BLaER1 treated with 17β-estradiol and CSF1 and Interleukin-3, amounts not matched to agents 10 nM and 100 nM (cell line): ENCODE measurements at regions not wholly inside any gene's neighbourhood (a gene's known extent, or its start where the extent isn't known, plus 50 kb on each side); places are given as distances from the start of the nearest gene placed in this dataset.

Experiments used
- H3K27ac ChIP-seq, 11 experiments: shearing (Covaris generic); formaldehyde crosslinking; 2 replicates each; pipeline ENCODE4 v1.8.1; 2022
- H3K27me3 ChIP-seq, 11 experiments: shearing (Covaris generic); formaldehyde crosslinking; 2 replicates each; pipeline ENCODE4 v1.8.1; 2022
- H3K36me3 ChIP-seq, 11 experiments: shearing (Covaris generic); formaldehyde crosslinking; 2 replicates each; pipeline ENCODE4 v1.8.1; 2022
- H3K4me1 ChIP-seq, 10 experiments: shearing (Covaris generic); formaldehyde crosslinking; 2 replicates each; pipeline ENCODE4 v1.8.1; 2022
- H3K4me2 ChIP-seq, 11 experiments: shearing (Covaris generic); formaldehyde crosslinking; 2 replicates each; pipeline ENCODE4 v1.8.1; 2022
- H3K4me3 ChIP-seq, 10 experiments: shearing (Covaris generic); formaldehyde crosslinking; 2 replicates each; pipeline ENCODE4 v1.8.1; 2022
- H3K9ac ChIP-seq, 11 experiments: shearing (Covaris generic); formaldehyde crosslinking; 2 replicates each; pipeline ENCODE4 v1.8.1; 2022
- H3K9me3 ChIP-seq, 11 experiments: shearing (Covaris generic); formaldehyde crosslinking; replicated peaks in 1 of 11; 2 replicates each; pipeline ENCODE4 v1.8.1; 2022
- H4K20me1 ChIP-seq, 11 experiments: shearing (Covaris generic); formaldehyde crosslinking; 2 replicates each; pipeline ENCODE4 v1.8.1; 2022
- Cebpa-rat ChIP-seq, 11 experiments: shearing (Covaris generic); IDR thresholded peaks; 2 replicates each; pipeline ENCODE4 v1.8.1; 2022

DNA sequence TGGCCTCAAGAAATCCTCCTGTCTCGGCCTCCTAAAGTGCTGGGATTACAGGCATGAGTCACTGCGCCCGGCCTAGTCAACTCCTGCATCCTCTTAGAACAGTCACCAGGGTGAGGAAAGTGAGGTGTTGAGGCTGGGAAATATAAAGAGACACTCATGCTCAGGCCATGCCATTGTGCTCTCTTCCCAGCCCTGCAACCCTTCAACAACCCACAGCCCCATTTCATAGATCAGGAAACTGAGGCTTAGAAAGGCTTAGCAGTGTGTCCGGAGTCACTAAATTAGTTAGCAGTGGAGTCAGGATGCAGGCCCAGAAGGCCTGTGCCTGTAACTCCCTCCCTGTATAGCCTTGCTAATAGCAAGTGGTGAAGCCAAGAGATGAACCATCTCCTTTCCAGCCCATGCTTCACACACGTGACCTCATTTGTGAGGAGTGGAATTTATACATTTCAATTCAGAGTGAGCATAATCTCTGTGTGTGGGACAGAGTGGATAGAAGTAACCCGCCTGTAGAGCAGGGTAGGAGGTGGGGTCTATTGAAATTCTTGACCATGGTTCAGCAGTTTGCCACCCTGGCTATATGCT, 51.7 kb upstream of the USP3 start:
- Histone ChIP-seq H3K4me1 (peaks cover 13 to 56% (median 17%) of the 10 kb centered on the region in 10 experiments), H3K4me2 (peak overlapping the region in 1 of 11 experiments; percentile 6; a peak in 1 of 22 replicates), H4K20me1 (no peaks in the 10 kb centered on the region), H3K36me3 (no peaks in the 10 kb centered on the region), H3K9me3 (peaks cover 0 to 3% (median 0%) of the 10 kb centered on the region in 11 experiments; a peak in 1 of 22 replicates), H3K4me3 (no peak overlapping the region), H3K9ac (no peak overlapping the region), H3K27ac (no peak overlapping the region), H3K27me3 (no peaks in the 10 kb centered on the region)
- no peak for TF ChIP-seq Cebpa-rat (IDR thresholded peaks at IDR 0.05)

DNA sequence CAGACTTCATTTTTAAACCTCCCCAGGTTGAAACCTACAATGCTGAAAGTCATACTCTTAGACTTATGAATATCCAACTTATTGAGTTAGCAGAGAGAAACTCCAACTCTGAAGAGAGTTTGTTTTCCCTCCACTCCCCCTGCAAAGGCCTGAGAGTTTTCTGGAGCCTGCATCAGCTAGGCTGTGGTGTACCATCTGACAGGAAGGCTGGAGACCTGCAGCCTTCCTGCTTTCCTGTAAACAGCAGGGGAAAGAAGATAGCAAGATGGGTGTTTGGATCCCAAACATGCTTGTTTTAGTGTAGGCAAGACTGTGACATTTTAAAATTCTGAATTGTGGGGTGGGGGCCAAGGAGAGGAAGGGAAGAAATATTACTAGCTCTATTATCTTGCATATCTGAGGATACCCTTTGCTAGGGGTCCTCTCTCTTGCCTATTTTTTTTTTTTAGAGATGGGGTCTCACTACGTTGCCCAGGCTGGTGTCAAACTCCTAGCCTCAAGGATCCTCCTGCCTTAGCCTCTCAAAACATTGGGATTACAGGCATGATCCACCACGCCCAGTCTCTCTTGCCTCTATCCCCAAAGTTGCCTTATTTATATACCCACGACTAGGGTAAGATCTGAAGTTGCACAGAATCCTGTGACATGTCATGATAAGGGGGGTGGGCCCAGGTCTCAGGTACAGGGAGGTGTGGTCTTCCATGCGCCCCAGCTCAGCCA, 51.0 kb upstream of the USP3 start:
- Histone ChIP-seq H3K4me3 (no peak overlapping the region), H3K4me2 (peak overlapping the region in 1 of 11 experiments; percentile 6; a peak in 1 of 22 replicates), H3K9me3 (peaks cover 0 to 6% (median 2%) of the 10 kb centered on the region in 11 experiments; a peak in 14 of 22 replicates), H3K27me3 (no peaks in the 10 kb centered on the region), H3K9ac (no peak overlapping the region; a peak in 1 of 22 replicates), H3K27ac (no peak overlapping the region), H4K20me1 (no peaks in the 10 kb centered on the region), H3K36me3 (no peaks in the 10 kb centered on the region), H3K4me1 (peaks cover 6 to 56% (median 10%) of the 10 kb centered on the region in 10 experiments)
- TF ChIP-seq Cebpa-rat (IDR thresholded peaks at IDR 0.05), result no peak

DNA sequence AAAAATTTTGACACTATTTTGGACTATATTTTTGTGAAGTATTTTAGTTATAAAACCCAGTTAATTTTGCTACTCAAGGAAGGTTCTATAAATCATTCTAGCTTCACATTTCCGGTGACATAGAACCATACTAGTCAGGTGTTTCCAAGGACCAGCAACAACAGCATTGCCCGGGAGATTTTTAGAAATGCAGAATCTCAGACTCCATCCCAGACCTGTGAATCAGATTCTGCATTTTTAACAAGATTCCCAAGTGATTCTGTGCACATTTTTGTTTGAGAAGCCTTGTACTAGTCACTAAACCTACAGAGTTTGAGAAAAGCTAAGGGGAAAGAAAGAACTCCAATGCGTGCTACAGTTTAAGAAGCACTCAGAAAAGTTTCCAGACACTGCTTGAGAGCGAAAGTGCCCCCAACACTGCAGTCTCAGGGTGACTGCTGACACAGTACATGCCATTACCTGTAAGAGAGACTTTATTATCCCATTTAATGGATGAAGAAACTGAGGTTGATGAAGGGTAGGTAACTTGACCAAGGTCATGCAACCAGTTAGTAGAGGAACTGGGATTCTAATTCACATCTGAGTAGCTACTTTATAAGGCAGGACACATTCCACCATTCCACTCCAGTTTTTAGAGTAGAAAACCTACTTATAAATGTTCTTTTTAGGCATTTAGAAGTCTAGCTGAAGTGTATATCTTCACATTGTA, 49.7 kb upstream of the USP3 start:
- Histone ChIP-seq H3K9me3 (peaks cover 10 to 19% (median 15%) of the 10 kb centered on the region in 11 experiments; a peak in 19 of 22 replicates), H3K9ac (no peak overlapping the region), H3K36me3 (no peaks in the 10 kb centered on the region), H3K27ac (no peak overlapping the region), H3K4me2 (no peak overlapping the region), H3K4me3 (no peak overlapping the region), H3K4me1 (peaks cover 0 to 45% (median 5%) of the 10 kb centered on the region in 10 experiments; a peak in 6 of 20 replicates), H3K27me3 (no peaks in the 10 kb centered on the region), H4K20me1 (no peaks in the 10 kb centered on the region)
- TF ChIP-seq Cebpa-rat (IDR thresholded peaks at IDR 0.05), result no peak
